K562 (cell line): ENCODE measurements at regions not wholly inside any gene's neighbourhood (a gene's known extent, or its start where the extent isn't known, plus 50 kb on each side); places are given as distances from the start of the nearest gene placed in this dataset.
A peak's percentile ranks its signal among the peaks of the same experiment; 100 is the strongest.

Experiments
- ATAC-seq: fragments of 200-7000 bp; cut with Tn5 transposase; 3 replicates; pipeline ENCODE4 v1.9.1; 2020; ENCODE audit warnings: moderate library complexity
- BruUV-seq: library from RNA; stranded (reverse); fragments of 400-500 nt; replicated peaks from 2 replicates; lab custom pipeline; 2021; lab: Mats Ljungman, UMichigan
- CTCF ChIA-PET: fragments of 300-600 bp; formaldehyde crosslinking; extraction: SDS; loops from one replicate; lab custom pipeline; 2021; ENCODE audit warnings: low intra/inter-chr PET ratio; lab: Yijun Ruan, JAX
- POLR2A ChIA-PET: fragments of 300-600, 350-650 bp; sonication (Branson Sonifier 250); formaldehyde crosslinking; extraction: SDS; loops from one replicate; lab custom pipeline; 2021; ENCODE audit warnings: antibody characterized with exemption, inconsistent platforms; lab: Yijun Ruan, JAX
- DNase-seq, 4 experiments: peaks; one replicate each; pipeline versions ENCODE4 v3.0.0 to v3.0.0-alpha.2; 2011 to 2018; ENCODE audit warnings: low spot score in 3 of 4, mixed read lengths in 3 of 4; ENCODE audit errors: extremely low read depth in 1 of 4
- FAIRE-seq: peaks from 2 replicates; lab custom pipeline; 2011; peaks lifted over from hg19 to GRCh38; lab: Jason Lieb, UNC
- H2AFZ ChIP-seq: 2 replicates; pipeline ENCODE4 v1.6.0; 2011; ENCODE audit warnings: low read depth, low read length, control low read depth, inconsistent platforms
- H3K27ac ChIP-seq: fragments of 200-600 bp; 3 replicates; pipeline ENCODE4 v1.8.0; 2011; ENCODE audit warnings: low read depth, mild to moderate bottlenecking, control low read depth, inconsistent platforms, low read length, moderate library complexity, mixed read lengths; ENCODE audit errors: extremely low read depth
- H3K27me3 ChIP-seq, 2 experiments: fragments of 300-600 bp in 1 of 2; 2 replicates in 1 of 2; 3 replicates in 1 of 2; pipeline versions ENCODE4 v1.6.0 to v1.8.0; 2011; ENCODE audit warnings: inconsistent platforms in 2 of 2, low read length in 2 of 2, mild to moderate bottlenecking in 1 of 2, mixed read lengths in 1 of 2, moderate library complexity in 1 of 2; ENCODE audit not compliant: control insufficient read depth in 2 of 2, insufficient read depth in 2 of 2
- H3K36me3 ChIP-seq: fragments of 300-600 bp; 3 replicates; pipeline ENCODE4 v1.8.0; 2011; ENCODE audit warnings: mild to moderate bottlenecking, low read length, inconsistent platforms; ENCODE audit not compliant: control insufficient read depth, insufficient read depth
- H3K4me1 ChIP-seq, 2 experiments: fragments of 200-600 bp in 1 of 2; replicated peaks in 1 of 2; 2 replicates in 1 of 2; 3 replicates in 1 of 2; pipeline versions ENCODE4 v1.5.1 to v1.8.0; 2011; ENCODE audit warnings: inconsistent platforms in 2 of 2, low read length in 2 of 2, mild to moderate bottlenecking in 1 of 2, mixed read lengths in 1 of 2, moderate library complexity in 1 of 2; ENCODE audit not compliant: control insufficient read depth in 2 of 2, insufficient read depth in 2 of 2
- H3K4me2 ChIP-seq: 2 replicates; pipeline ENCODE4 v1.6.1; 2011; ENCODE audit warnings: low read length, control low read depth, inconsistent platforms, mixed read lengths; ENCODE audit not compliant: insufficient read depth
- H3K4me3 ChIP-seq: fragments of 200-600 bp; sonication (generic), shearing (Covaris generic); 2 replicates; pipeline ENCODE4 v1.5.1; 2016; ENCODE audit warnings: control low read depth, inconsistent platforms
- H3K79me2 ChIP-seq: fragments of 200-600 bp; 3 replicates; pipeline ENCODE4 v1.8.0; 2011; ENCODE audit warnings: low read length, inconsistent platforms; ENCODE audit not compliant: control insufficient read depth, insufficient read depth
- H3K9ac ChIP-seq, 2 experiments: 2 replicates each; pipeline versions ENCODE4 v1.6.0 to v1.6.1; 2011; ENCODE audit warnings: low read depth in 2 of 2, low read length in 2 of 2, control low read depth in 1 of 2, inconsistent platforms in 1 of 2, mild to moderate bottlenecking in 1 of 2, mixed read lengths in 1 of 2; ENCODE audit not compliant: insufficient read depth in 1 of 2
- H3K9me1 ChIP-seq: one replicate; pipeline ENCODE4 v1.6.0; 2011; ENCODE audit warnings: inconsistent platforms, mild to moderate bottlenecking, low read length, moderate library complexity; ENCODE audit not compliant: control insufficient read depth, insufficient read depth
- H3K9me3 ChIP-seq: replicated peaks from 2 replicates; pipeline ENCODE4 v1.5.1; 2011; ENCODE audit warnings: low read depth, low read length, inconsistent platforms; ENCODE audit not compliant: control insufficient read depth, insufficient read depth
- H4K20me1 ChIP-seq: replicated peaks from 2 replicates; pipeline ENCODE4 v1.6.1; 2011; ENCODE audit warnings: low read length, inconsistent platforms, mixed read lengths; ENCODE audit not compliant: control insufficient read depth, insufficient read depth
- NR2C1 ChIP-seq, 2 experiments: fragments of 450-650 bp; IDR thresholded peaks; 2 replicates each; pipeline ENCODE4 v1.6.1; 2017; ENCODE audit warnings: mild to moderate bottlenecking in 2 of 2, antibody characterized with exemption in 1 of 2, inconsistent platforms in 1 of 2, missing compliant biosample characterization in 1 of 2, missing genetic modification characterization in 1 of 2
- THAP7 ChIP-seq: fragments of 250-450 bp; sonication (Bioruptor Pico); IDR thresholded peaks from 2 replicates; pipeline ENCODE4 v1.5.0; 2021
- THRA ChIP-seq: fragments of 450-650 bp; IDR thresholded peaks from 2 replicates; pipeline ENCODE4 v1.6.1; 2017; ENCODE audit warnings: mild to moderate bottlenecking, moderate library complexity
- ZNF274 ChIP-seq: IDR thresholded peaks from 2 replicates; pipeline ENCODE4 v1.6.1; 2011; ENCODE audit warnings: low read depth, mild to moderate bottlenecking, low read length, moderate library complexity, borderline replicate concordance
- WGBS: fragments of 100-300 bp; shearing (Covaris generic); methylation state at CpG from one replicate; pipeline ENCODE4 v1.1.6; 2016; ENCODE audit warnings: low coverage, mixed read lengths; ENCODE audit not compliant: insufficient coverage; ENCODE audit errors: missing lambda C conversion rate; 5-methylcytosine and 5-hydroxymethylcytosine counted together
- in situ Hi-C: fragments of 300-500 bp; cut with MboI; formaldehyde crosslinking; loops from 4 replicates; pipeline ENCODE4 v1.15.0; 2018; ENCODE audit warnings: inconsistent platforms, mixed read lengths
- intact Hi-C: fragments of 100-400 bp; cut with micrococcal nuclease; formaldehyde crosslinking; loops from 2 replicates; pipeline ENCODE4 v1.14.2; 2022
- TF ChIP-seq, protein P1 (sequence below): sonication (generic); formaldehyde crosslinking; IDR thresholded peaks from 2 replicates; pipeline ENCODE4 v1.8.1; 2022; ENCODE audit warnings: missing genetic modification reagents

DNA sequence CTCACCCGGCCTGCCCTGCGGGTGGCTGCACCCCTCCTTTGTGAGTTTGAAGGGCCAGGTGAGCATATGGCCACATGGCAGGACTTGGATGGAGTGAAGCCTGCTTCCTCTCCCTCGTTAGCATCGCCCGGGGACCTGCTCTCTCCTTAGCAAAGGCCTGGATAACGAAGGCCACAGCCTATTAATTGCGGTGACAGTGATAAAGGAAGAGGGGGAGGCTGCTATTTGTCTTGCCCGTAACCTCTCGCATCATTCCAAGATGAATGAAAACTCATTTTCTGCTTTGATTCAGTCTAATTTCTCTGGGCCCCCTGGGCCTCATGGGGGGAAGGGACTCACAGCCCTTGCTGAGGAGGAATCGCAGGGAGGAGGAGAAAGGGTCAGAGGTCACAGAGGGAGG is 68.5 kb upstream of the LHX1 start:
- no TSS peak for BruUV-seq
- CTCF ChIA-PET = no interaction called here
- H3K9me3 ChIP-seq = peaks cover 3% of the 10 kb centered on the region
- no peak overlapping the region for H2AFZ ChIP-seq
- peaks cover 8% of the 10 kb centered on the region for H3K9me1 ChIP-seq
- no peak overlapping the region for H3K27ac ChIP-seq
- no peak overlapping the region for H3K4me3 ChIP-seq
- WGBS = 9% methylated on average over 9 of the region's 10 CpGs
- intact Hi-C loops = no loop called here
- H3K9ac ChIP-seq = no peak overlapping the region
- H3K27me3 ChIP-seq = peaks cover 0 to 47% of the 10 kb centered on the region in 2 experiments; a peak in 3 of 5 replicates
- DNase-seq (no peak), FAIRE-seq (no peak)
- POLR2A ChIA-PET = no interaction called here
- TF ChIP-seq ZNF274 (no peak), NR2C1 (IDR thresholded peaks at IDR 0.05) (peak; percentile 46; the same call in 1 of the 2 replicates), NR2C1 (tag; IDR thresholded peaks at IDR 0.05) (no peak), THAP7 (no peak), THRA (no peak)
- TF ChIP-seq, protein P1, sequence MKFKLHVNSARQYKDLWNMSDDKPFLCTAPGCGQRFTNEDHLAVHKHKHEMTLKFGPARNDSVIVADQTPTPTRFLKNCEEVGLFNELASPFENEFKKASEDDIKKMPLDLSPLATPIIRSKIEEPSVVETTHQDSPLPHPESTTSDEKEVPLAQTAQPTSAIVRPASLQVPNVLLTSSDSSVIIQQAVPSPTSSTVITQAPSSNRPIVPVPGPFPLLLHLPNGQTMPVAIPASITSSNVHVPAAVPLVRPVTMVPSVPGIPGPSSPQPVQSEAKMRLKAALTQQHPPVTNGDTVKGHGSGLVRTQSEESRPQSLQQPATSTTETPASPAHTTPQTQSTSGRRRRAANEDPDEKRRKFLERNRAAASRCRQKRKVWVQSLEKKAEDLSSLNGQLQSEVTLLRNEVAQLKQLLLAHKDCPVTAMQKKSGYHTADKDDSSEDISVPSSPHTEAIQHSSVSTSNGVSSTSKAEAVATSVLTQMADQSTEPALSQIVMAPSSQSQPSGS = no peak
- TF ChIP-seq, all 486 proteins: peak for 1
- Histone ChIP-seq H3K4me2 (no peak overlapping the region), H3K36me3 (no peaks in the 10 kb centered on the region), H3K4me1 (no peaks in the 10 kb centered on the region; a peak in 2 of 5 replicates), H3K79me2 (no peaks in the 10 kb centered on the region), H4K20me1 (no peaks in the 10 kb centered on the region; the same call in 1 of the 2 replicates)
- no peak for ATAC-seq
- in situ Hi-C loops = no loop called here
